ENCODE measurements at regions not wholly inside any gene's neighbourhood (a gene's known extent, or its start where the extent isn't known, plus 50 kb on each side); places are given as distances from the start of the nearest gene placed in this dataset.
"Not testable (repeated sequence)": the region's sequence is repeated elsewhere in the genome, so short reads cannot be mapped to it uniquely, and the experiment has no call there.

DNA sequence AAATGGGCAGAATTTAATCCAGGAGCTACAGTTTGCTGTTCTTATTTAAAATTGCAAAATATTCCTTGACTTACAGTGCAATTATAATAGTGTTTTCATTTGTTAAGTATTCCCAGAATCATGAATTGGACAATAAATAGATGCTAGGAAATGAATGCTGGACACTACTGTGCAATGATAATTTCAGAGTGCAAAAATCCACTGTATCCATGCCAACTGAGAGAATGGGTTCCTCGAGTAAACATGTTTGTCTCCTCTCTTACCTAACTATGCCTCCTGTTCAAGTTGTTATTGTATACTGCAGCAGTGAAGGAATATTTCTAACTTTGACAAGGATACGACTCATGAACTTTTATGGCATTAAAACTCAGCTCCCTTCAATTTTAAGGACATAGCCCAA lies 1396.3 kb downstream of the GATA3 start:
- peaks cover 8% of the 10 kb centered on the region for H3K9me3 Mint-ChIP-seq
- peaks cover 5% of the 10 kb centered on the region for H3K27me3 Mint-ChIP-seq
- no peak overlapping the region for H3K27ac Mint-ChIP-seq
- H3K36me3 Mint-ChIP-seq (ENCODE audit: low read depth), result no peaks in the 10 kb centered on the region
- TF ChIP-seq, protein P1, sequence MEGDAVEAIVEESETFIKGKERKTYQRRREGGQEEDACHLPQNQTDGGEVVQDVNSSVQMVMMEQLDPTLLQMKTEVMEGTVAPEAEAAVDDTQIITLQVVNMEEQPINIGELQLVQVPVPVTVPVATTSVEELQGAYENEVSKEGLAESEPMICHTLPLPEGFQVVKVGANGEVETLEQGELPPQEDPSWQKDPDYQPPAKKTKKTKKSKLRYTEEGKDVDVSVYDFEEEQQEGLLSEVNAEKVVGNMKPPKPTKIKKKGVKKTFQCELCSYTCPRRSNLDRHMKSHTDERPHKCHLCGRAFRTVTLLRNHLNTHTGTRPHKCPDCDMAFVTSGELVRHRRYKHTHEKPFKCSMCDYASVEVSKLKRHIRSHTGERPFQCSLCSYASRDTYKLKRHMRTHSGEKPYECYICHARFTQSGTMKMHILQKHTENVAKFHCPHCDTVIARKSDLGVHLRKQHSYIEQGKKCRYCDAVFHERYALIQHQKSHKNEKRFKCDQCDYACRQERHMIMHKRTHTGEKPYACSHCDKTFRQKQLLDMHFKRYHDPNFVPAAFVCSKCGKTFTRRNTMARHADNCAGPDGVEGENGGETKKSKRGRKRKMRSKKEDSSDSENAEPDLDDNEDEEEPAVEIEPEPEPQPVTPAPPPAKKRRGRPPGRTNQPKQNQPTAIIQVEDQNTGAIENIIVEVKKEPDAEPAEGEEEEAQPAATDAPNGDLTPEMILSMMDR (IDR thresholded peaks at IDR 0.05), result no peak
- intact Hi-C loops (cut with micrococcal nuclease), result no loop called here
- ATAC-seq (no peak), DNase-seq (no peak)
- H3K4me1 Mint-ChIP-seq (ENCODE audit: low read depth), result no peaks in the 10 kb centered on the region
- ChIA-PET CTCF (no interaction called here), POLR2A (no interaction called here)
- no peak overlapping the region for H3K4me3 Mint-ChIP-seq

DNA sequence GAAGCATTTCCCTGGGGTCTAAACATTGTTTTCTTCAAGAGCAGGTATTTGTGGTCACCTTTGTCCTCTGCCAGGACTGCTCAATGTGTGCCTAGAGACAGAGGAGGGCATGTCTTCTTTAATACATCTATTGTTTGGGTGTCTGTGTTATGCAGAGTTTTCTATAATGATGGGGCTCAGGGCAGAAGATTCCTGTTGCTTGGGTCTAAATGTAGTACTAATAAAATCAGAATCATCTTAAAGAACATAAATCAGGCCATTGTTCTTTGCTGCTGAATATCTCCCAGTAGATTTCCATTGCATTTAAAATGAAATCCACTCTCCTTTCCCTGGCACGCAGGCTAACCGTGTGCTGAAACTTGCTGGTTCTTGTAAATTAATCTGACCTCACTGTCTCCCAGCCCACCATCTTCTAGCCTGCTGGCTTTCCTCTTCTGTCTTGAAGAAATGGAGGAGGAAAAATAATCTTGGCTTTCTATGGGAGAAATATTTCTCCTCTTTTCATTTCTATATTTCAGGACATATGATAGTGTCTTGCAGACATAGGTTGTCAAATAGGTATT lies 1396.8 kb downstream of the GATA3 start:
- ATAC-seq (no peak), DNase-seq (no peak)
- Mint-ChIP-seq H3K36me3 (ENCODE audit: low read depth) (no peaks in the 10 kb centered on the region), H3K4me1 (ENCODE audit: low read depth) (no peaks in the 10 kb centered on the region), H3K27me3 (peaks cover 5% of the 10 kb centered on the region), H3K4me3 (no peak overlapping the region), H3K9me3 (peaks cover 8% of the 10 kb centered on the region), H3K27ac (no peak overlapping the region)
- intact Hi-C loops (cut with micrococcal nuclease), result no loop called here
- TF ChIP-seq, protein P1 (IDR thresholded peaks at IDR 0.05), result no peak
- ChIA-PET POLR2A (no interaction called here), CTCF (no interaction called here)

DNA sequence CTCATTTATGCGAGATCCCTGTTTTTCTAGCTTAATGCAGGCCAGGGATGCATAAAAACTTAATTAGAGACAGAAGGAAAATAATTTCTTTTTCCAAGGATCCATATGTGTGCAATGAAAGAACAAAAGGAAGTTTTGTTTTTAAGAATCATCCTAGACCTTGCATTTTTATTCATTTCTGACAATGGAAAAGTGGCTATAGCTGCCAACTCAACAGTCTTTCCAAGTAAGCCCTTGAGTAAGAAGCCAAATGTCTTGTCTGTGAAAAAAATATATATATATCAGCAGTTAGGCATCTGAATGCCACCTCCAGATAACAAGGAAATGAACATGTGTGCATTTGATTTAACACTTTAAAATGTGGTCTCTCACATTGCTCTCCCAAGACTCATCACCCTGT lies 1397.6 kb downstream of the GATA3 start:
- ATAC-seq (no peak), DNase-seq (no peak)
- no peaks in the 10 kb centered on the region for H3K4me1 Mint-ChIP-seq (ENCODE audit: low read depth)
- POLR2A ChIA-PET, result no interaction called here
- CTCF ChIA-PET, result no interaction called here
- H3K4me3 Mint-ChIP-seq, result no peak overlapping the region
- H3K9me3 Mint-ChIP-seq, result peaks cover 8% of the 10 kb centered on the region
- TF ChIP-seq, protein P1 (IDR thresholded peaks at IDR 0.05), result no peak
- peaks cover 7% of the 10 kb centered on the region for H3K27me3 Mint-ChIP-seq
- no peaks in the 10 kb centered on the region for H3K36me3 Mint-ChIP-seq (ENCODE audit: low read depth)
- intact Hi-C loops (cut with micrococcal nuclease), result no loop called here
- H3K27ac Mint-ChIP-seq, result no peak overlapping the region

DNA sequence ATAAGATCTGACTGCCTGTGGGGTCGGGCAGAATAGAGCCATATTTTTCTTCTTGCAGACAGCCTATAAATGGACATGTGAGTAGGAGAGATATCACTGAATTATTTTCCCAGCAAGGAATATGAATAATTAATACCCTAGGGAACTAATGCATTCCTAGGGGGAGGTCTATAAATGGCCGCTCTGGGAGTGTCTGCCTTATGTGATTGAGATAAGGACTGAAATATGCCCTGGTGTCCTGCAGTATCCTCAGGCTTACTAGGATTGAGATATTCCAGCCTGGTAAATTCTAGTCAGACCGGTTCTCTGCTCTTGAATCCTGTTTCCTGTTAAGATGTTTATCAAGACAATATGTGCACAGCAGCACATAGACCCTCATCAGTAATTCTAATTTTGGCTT lies 1399.4 kb downstream of the GATA3 start:
- H3K36me3 Mint-ChIP-seq (ENCODE audit: low read depth); H3K4me1 Mint-ChIP-seq (ENCODE audit: low read depth); CTCF ChIA-PET; ATAC-seq; POLR2A ChIA-PET; DNase-seq; intact Hi-C loops (cut with micrococcal nuclease); H3K9me3 Mint-ChIP-seq; H3K27me3 Mint-ChIP-seq; H3K27ac Mint-ChIP-seq; H3K4me3 Mint-ChIP-seq: not testable (repeated sequence)

DNA sequence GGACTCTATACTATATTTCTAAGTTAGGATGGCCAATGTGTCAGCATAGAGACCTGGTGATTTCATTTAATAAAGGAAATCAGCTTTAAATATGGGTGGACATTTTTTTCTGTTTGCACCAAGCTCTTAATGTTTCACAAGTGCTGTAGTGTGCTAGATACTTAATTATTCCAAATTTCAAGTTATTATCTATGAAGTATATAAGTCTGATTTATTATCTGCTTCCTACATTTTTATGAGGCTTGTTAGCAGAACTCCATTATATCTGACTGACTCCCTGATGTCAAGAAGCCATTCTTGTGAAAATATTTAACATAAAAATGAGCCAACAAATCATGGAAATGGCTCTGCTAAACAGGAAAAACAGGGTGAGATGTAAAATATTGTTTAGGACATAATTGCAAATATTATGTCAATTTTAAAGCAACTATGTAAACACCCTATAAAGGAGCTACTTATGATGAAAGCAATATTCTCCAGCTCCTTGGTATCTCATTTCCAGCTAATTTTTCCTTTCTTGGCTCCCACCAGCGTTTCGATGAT lies 1415.2 kb downstream of the GATA3 start:
- Mint-ChIP-seq H3K9me3 (no peaks in the 10 kb centered on the region), H3K27me3 (no peaks in the 10 kb centered on the region), H3K27ac (no peak overlapping the region), H3K4me3 (no peak overlapping the region), H3K4me1 (ENCODE audit: low read depth) (no peaks in the 10 kb centered on the region), H3K36me3 (ENCODE audit: low read depth) (no peaks in the 10 kb centered on the region)
- intact Hi-C loops (cut with micrococcal nuclease), result no loop called here
- TF ChIP-seq, protein P1 (IDR thresholded peaks at IDR 0.05), result no peak
- POLR2A ChIA-PET, result no interaction called here
- ATAC-seq (no peak), DNase-seq (no peak)
- CTCF ChIA-PET, result interaction anchor here (1.3 kb wide), 1 partner anchor 127 kb away, joined by 3 read pairs; no protein-coding TSS in a partner anchor

All from activated CD8-positive, alpha-beta T cell treated with anti-CD3 and anti-CD28 coated beads for 36 hours (primary cell).